GM18505 (cell line): ENCODE measurements at regions not wholly inside any gene's neighbourhood (a gene's known extent, or its start where the extent isn't known, plus 50 kb on each side); places are given as distances from the start of the nearest gene placed in this dataset.
"Not testable (repeated sequence)": the region's sequence is repeated elsewhere in the genome, so short reads cannot be mapped to it uniquely, and the experiment has no call there.

Experiments used
- ATAC-seq: cut with Tn5 transposase; IDR thresholded peaks from one replicate; pipeline ENCODE4 v1.9.1; 2021; ENCODE audit not compliant: unreplicated experiment
- POLR2A ChIP-seq: IDR thresholded peaks from 4 replicates; pipeline ENCODE4 v1.6.1; 2011; ENCODE audit warnings: borderline replicate concordance; ENCODE audit not compliant: insufficient read depth, insufficient read length; ENCODE audit errors: extremely low read depth

GRCh38 chr2:126979039-126980003, 80.6 kb downstream of the TEX51 start:
- no peak for ATAC-seq
- no peak for TF ChIP-seq POLR2A

GRCh38 chr2:126981476-126981875, 82.8 kb downstream of the TEX51 start:
- TF ChIP-seq POLR2A, result no peak
- no peak for ATAC-seq

- ATAC-seq, result no peak
Observed at GRCh38 chr2:126982935-126983334, 84.2 kb downstream of the TEX51 start.

GRCh38 chr2:126986631-126987187, 88.0 kb downstream of the TEX51 start:
- TF ChIP-seq POLR2A, result no peak
- no peak for ATAC-seq

More at GRCh38 chr2:126982935-126983334, 84.2 kb downstream of the TEX51 start:
- no peak for TF ChIP-seq POLR2A

GRCh38 chr2:126988482-126988881, 89.8 kb downstream of the TEX51 start:
- no peak for TF ChIP-seq POLR2A
- no peak for ATAC-seq

GRCh38 chr2:126989064-126989463, 90.4 kb downstream of the TEX51 start:
- ATAC-seq, result not testable (repeated sequence)

- no peak for ATAC-seq
- TF ChIP-seq POLR2A, result no peak
Observed at GRCh38 chr2:126990200-126990599, 91.5 kb downstream of the TEX51 start.

GRCh38 chr2:126990605-126991532, 92.2 kb downstream of the TEX51 start:
- ATAC-seq, result no peak
- TF ChIP-seq POLR2A, result no peak

GRCh38 chr2:126994340-126994777, 95.7 kb downstream of the TEX51 start:
- ATAC-seq, result no peak
- no peak for TF ChIP-seq POLR2A

GRCh38 chr2:126995621-126996377, 97.1 kb downstream of the TEX51 start:
- no peak for ATAC-seq
- no peak for TF ChIP-seq POLR2A

- TF ChIP-seq POLR2A, result no peak
- ATAC-seq, result no peak
Observed at GRCh38 chr2:126996378-126996699, 97.6 kb downstream of the TEX51 start.
